Mesenchymal stem cell (in vitro differentiated cells and primary cell): ENCODE measurements at regions not wholly inside any gene's neighbourhood (a gene's known extent, or its start where the extent isn't known, plus 50 kb on each side); places are given as distances from the start of the nearest gene placed in this dataset.

Experiments
- DNase-seq: peaks from one replicate; pipeline ENCODE4 v3.0.0-alpha.2; 2013
- H2AFZ ChIP-seq: one replicate; pipeline ENCODE4 v1.6.1; 2013; ENCODE audit warnings: low read depth, mild to moderate bottlenecking, control low read depth, inconsistent platforms, low read length, moderate library complexity
- H2AK5ac ChIP-seq: 2 replicates; pipeline ENCODE4 v1.6.1; 2013; ENCODE audit warnings: low read length, moderate library complexity, mild to moderate bottlenecking, inconsistent platforms; ENCODE audit not compliant: severe bottlenecking
- H2BK120ac ChIP-seq: one replicate; pipeline ENCODE4 v1.6.1; 2013; ENCODE audit warnings: low read depth, mild to moderate bottlenecking, inconsistent platforms, low read length, moderate library complexity
- H2BK12ac ChIP-seq, 2 experiments: one replicate each; pipeline ENCODE4 v1.6.1; 2013; ENCODE audit warnings: inconsistent platforms in 2 of 2, low read length in 2 of 2, mild to moderate bottlenecking in 2 of 2, moderate library complexity in 2 of 2, control low read depth in 1 of 2
- H2BK15ac ChIP-seq: one replicate; pipeline ENCODE4 v1.6.1; 2013; ENCODE audit warnings: mild to moderate bottlenecking, low read depth, inconsistent platforms; ENCODE audit not compliant: poor library complexity, severe bottlenecking
- H2BK5ac ChIP-seq: 2 replicates; pipeline ENCODE4 v1.6.1; 2013; ENCODE audit warnings: low read depth, mild to moderate bottlenecking, low read length, control low read depth, inconsistent platforms; ENCODE audit not compliant: poor library complexity, severe bottlenecking
- H3K14ac ChIP-seq, 2 experiments: one replicate each; pipeline ENCODE4 v1.6.1; 2013; ENCODE audit warnings: inconsistent platforms in 2 of 2, low read length in 2 of 2, control low read depth in 1 of 2, mild to moderate bottlenecking in 1 of 2, moderate library complexity in 1 of 2
- H3K18ac ChIP-seq, 2 experiments: one replicate each; pipeline ENCODE4 v1.6.1; 2013; ENCODE audit warnings: inconsistent platforms in 2 of 2, low read length in 2 of 2, control low read depth in 1 of 2, low read depth in 1 of 2, mild to moderate bottlenecking in 1 of 2
- H3K23ac ChIP-seq, 2 experiments: one replicate each; pipeline ENCODE4 v1.6.1; 2013; ENCODE audit warnings: inconsistent platforms in 2 of 2, low read length in 2 of 2, mild to moderate bottlenecking in 2 of 2, moderate library complexity in 2 of 2, control low read depth in 1 of 2
- H3K27ac ChIP-seq: 2 replicates; pipeline ENCODE4 v1.5.1; 2013; ENCODE audit warnings: mild to moderate bottlenecking, moderate library complexity, low read length, control low read depth, inconsistent platforms; ENCODE audit not compliant: poor library complexity, severe bottlenecking
- H3K27me3 ChIP-seq, 2 experiments: 2 replicates each; pipeline versions ENCODE4 v1.6.1 to v1.7.0; 2013; ENCODE audit warnings: low read length in 2 of 2, mild to moderate bottlenecking in 2 of 2, moderate library complexity in 2 of 2, control low read depth in 1 of 2, inconsistent platforms in 1 of 2; ENCODE audit not compliant: control insufficient read depth in 1 of 2, insufficient read depth in 1 of 2
- H3K36me3 ChIP-seq, 2 experiments: 2 replicates each; pipeline versions ENCODE4 v1.6.1 to v1.7.0; 2013; ENCODE audit warnings: low read length in 2 of 2, control low read depth in 1 of 2, inconsistent platforms in 1 of 2, low read depth in 1 of 2, mild to moderate bottlenecking in 1 of 2; ENCODE audit not compliant: insufficient read depth in 2 of 2, control insufficient read depth in 1 of 2
- H3K4ac ChIP-seq, 2 experiments: one replicate each; pipeline ENCODE4 v1.6.1; 2013; ENCODE audit warnings: inconsistent platforms in 2 of 2, low read length in 2 of 2, mild to moderate bottlenecking in 2 of 2, moderate library complexity in 2 of 2, control low read depth in 1 of 2, low read depth in 1 of 2
- H3K4me1 ChIP-seq: 2 replicates; pipeline ENCODE4 v1.6.1; 2013; ENCODE audit warnings: low read depth, low read length, control low read depth; ENCODE audit not compliant: control insufficient read depth, insufficient read depth
- H3K4me2 ChIP-seq: 2 replicates; pipeline ENCODE4 v1.6.1; 2013; ENCODE audit warnings: low read length, mild to moderate bottlenecking, inconsistent platforms; ENCODE audit not compliant: poor library complexity, severe bottlenecking
- H3K4me3 ChIP-seq, 2 experiments: 2 replicates each; pipeline versions ENCODE4 v1.5.1 to v1.7.0; 2013; ENCODE audit warnings: low read length in 2 of 2, mild to moderate bottlenecking in 2 of 2, control low read depth in 1 of 2, low read depth in 1 of 2; ENCODE audit not compliant: insufficient read depth in 1 of 2
- H3K79me1 ChIP-seq: replicated peaks from 2 replicates; pipeline ENCODE4 v1.6.1; 2013; ENCODE audit warnings: mild to moderate bottlenecking, control low read depth, low read length, inconsistent platforms; ENCODE audit not compliant: poor library complexity, severe bottlenecking
- H3K9ac ChIP-seq: 2 replicates; pipeline ENCODE4 v1.7.0; 2013; ENCODE audit warnings: mild to moderate bottlenecking, low read length, moderate library complexity
- H3K9me3 ChIP-seq: 2 replicates; pipeline ENCODE4 v1.7.0; 2013; ENCODE audit warnings: mild to moderate bottlenecking, low read length; ENCODE audit not compliant: control insufficient read depth
- H4K8ac ChIP-seq: one replicate; pipeline ENCODE4 v1.6.1; 2013; ENCODE audit warnings: inconsistent platforms, mild to moderate bottlenecking, low read length, moderate library complexity
- H4K91ac ChIP-seq: one replicate; pipeline ENCODE4 v1.6.1; 2013; ENCODE audit warnings: mild to moderate bottlenecking, low read length, inconsistent platforms
- WGBS: methylation state at CpG from one replicate; pipeline ENCODE4 v1.1.7; 2013; ENCODE audit warnings: mixed read lengths; 5-methylcytosine and 5-hydroxymethylcytosine counted together

- Histone ChIP-seq H3K9me3 (no peaks in the 10 kb centered on the region), H3K27me3 (peaks cover 0 to 16% of the 10 kb centered on the region in 2 experiments), H3K23ac (no peak overlapping the region), H2BK15ac (no peak overlapping the region), H3K4ac (no peak overlapping the region), H3K9ac (no peak overlapping the region), H3K18ac (no peak overlapping the region), H3K36me3 (no peaks in the 10 kb centered on the region), H4K91ac (no peak overlapping the region), H2BK5ac (no peak overlapping the region), H2AK5ac (no peak overlapping the region), H2AFZ (no peak overlapping the region), H2BK120ac (no peak overlapping the region), H2BK12ac (no peak overlapping the region), H3K4me3 (no peak overlapping the region), H4K8ac (no peak overlapping the region), H3K27ac (no peak overlapping the region), H3K79me1 (no peaks in the 10 kb centered on the region), H3K4me1 (no peaks in the 10 kb centered on the region), H3K14ac (no peak overlapping the region), H3K4me2 (no peak overlapping the region)
- no peak for DNase-seq
- WGBS, result 83% methylated on average over 8 of the region's 9 CpGs
Observed at GRCh38 chr14:65940056-65940735, 527.7 kb downstream of the FUT8 start.

- 91% methylated on average over 4 of the region's 4 CpGs for WGBS
- no peak overlapping the region for H3K27ac ChIP-seq
- H3K4me1 ChIP-seq, result no peaks in the 10 kb centered on the region
Observed at GRCh38 chr14:65941091-65941490, 528.6 kb downstream of the FUT8 start.

GRCh38 chr14:65943150-65943549 is 530.6 kb downstream of the FUT8 start:
- Histone ChIP-seq H4K91ac (no peak overlapping the region), H3K4ac (no peak overlapping the region), H2BK15ac (no peak overlapping the region), H3K4me1 (no peaks in the 10 kb centered on the region), H3K36me3 (no peaks in the 10 kb centered on the region), H3K14ac (no peak overlapping the region), H3K23ac (no peak overlapping the region), H3K18ac (no peak overlapping the region), H2BK12ac (no peak overlapping the region), H3K9ac (no peak overlapping the region), H3K27ac (no peak overlapping the region), H2AK5ac (no peak overlapping the region), H3K4me2 (no peak overlapping the region), H3K4me3 (no peak overlapping the region), H3K79me1 (no peaks in the 10 kb centered on the region), H4K8ac (no peak overlapping the region), H3K9me3 (no peaks in the 10 kb centered on the region), H3K27me3 (peaks cover 0 to 10% of the 10 kb centered on the region in 2 experiments), H2BK120ac (no peak overlapping the region), H2BK5ac (no peak overlapping the region), H2AFZ (no peak overlapping the region)
- DNase-seq, result no peak

More at GRCh38 chr14:65941091-65941490, 528.6 kb downstream of the FUT8 start:
- H4K8ac ChIP-seq, result no peak overlapping the region
- no peak overlapping the region for H3K4me2 ChIP-seq
- H3K27me3 ChIP-seq, result peaks cover 0 to 16% of the 10 kb centered on the region in 2 experiments
- H2BK5ac ChIP-seq, result no peak overlapping the region
- no peak overlapping the region for H3K9ac ChIP-seq
- DNase-seq, result no peak
- H3K4me3 ChIP-seq, result no peak overlapping the region
- H3K14ac ChIP-seq, result no peak overlapping the region
- no peak overlapping the region for H2BK12ac ChIP-seq
- no peak overlapping the region for H4K91ac ChIP-seq
- no peaks in the 10 kb centered on the region for H3K79me1 ChIP-seq
- H3K9me3 ChIP-seq, result no peaks in the 10 kb centered on the region
- H2BK15ac ChIP-seq, result no peak overlapping the region
- H2AFZ ChIP-seq, result no peak overlapping the region
- H3K23ac ChIP-seq, result no peak overlapping the region
- H3K36me3 ChIP-seq, result no peaks in the 10 kb centered on the region
- H2BK120ac ChIP-seq, result no peak overlapping the region
- H2AK5ac ChIP-seq, result no peak overlapping the region
- no peak overlapping the region for H3K18ac ChIP-seq
- no peak overlapping the region for H3K4ac ChIP-seq

GRCh38 chr14:65943916-65944410 is 531.4 kb downstream of the FUT8 start:
- Histone ChIP-seq H3K4me1 (no peaks in the 10 kb centered on the region), H3K79me1 (no peaks in the 10 kb centered on the region), H2BK5ac (no peak overlapping the region), H3K23ac (no peak overlapping the region), H3K27ac (no peak overlapping the region), H2AK5ac (no peak overlapping the region), H4K91ac (no peak overlapping the region), H3K9ac (no peak overlapping the region), H3K4me3 (no peak overlapping the region), H3K14ac (no peak overlapping the region), H3K4ac (no peak overlapping the region), H2BK120ac (no peak overlapping the region), H3K4me2 (no peak overlapping the region), H3K27me3 (peaks cover 0 to 12% of the 10 kb centered on the region in 2 experiments), H3K9me3 (no peaks in the 10 kb centered on the region), H3K18ac (no peak overlapping the region), H2BK12ac (no peak overlapping the region), H2AFZ (no peak overlapping the region), H2BK15ac (no peak overlapping the region), H3K36me3 (no peaks in the 10 kb centered on the region), H4K8ac (no peak overlapping the region)
- no peak for DNase-seq
- 77% methylated on average over 4 of the region's 5 CpGs for WGBS
